Dedifferentiated amniotic fluid mesenchymal stem cell (primary cell): ENCODE measurements at regions not wholly inside any gene's neighbourhood (a gene's known extent, or its start where the extent isn't known, plus 50 kb on each side); places are given as distances from the start of the nearest gene placed in this dataset.

Experiments
- DNase-seq: peaks from one replicate; pipeline ENCODE4 v3.0.0-alpha.2; 2016; ENCODE audit errors: extremely low spot score

DNA sequence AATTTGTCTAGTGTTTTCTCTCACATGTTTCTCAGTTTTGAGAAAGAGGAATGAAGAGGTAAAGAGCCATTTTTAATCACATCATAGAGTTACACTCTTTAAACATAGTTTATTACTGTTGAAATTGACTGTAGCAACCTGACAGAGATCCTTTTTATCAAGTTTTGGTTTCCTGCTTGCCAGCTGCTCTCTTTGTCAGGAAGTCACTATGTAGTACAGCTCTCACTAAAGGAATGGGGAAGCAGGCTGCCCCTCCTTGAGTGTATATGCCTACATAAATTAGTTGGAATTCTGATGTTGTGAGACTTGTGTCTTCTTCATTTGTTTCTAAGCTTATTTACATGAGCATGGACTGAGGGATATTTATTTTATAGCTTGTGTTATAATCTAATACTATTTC lies 1274.0 kb upstream of the CELF2 start:
- DNase-seq = no peak

GRCh38 chr10:9745158-9745557 lies 1272.5 kb upstream of the CELF2 start:
- DNase-seq = no peak

GRCh38 chr10:9757176-9757575 lies 1260.5 kb upstream of the CELF2 start:
- no peak for DNase-seq

GRCh38 chr10:9759596-9759995 lies 1258.1 kb upstream of the CELF2 start:
- no peak for DNase-seq

DNA sequence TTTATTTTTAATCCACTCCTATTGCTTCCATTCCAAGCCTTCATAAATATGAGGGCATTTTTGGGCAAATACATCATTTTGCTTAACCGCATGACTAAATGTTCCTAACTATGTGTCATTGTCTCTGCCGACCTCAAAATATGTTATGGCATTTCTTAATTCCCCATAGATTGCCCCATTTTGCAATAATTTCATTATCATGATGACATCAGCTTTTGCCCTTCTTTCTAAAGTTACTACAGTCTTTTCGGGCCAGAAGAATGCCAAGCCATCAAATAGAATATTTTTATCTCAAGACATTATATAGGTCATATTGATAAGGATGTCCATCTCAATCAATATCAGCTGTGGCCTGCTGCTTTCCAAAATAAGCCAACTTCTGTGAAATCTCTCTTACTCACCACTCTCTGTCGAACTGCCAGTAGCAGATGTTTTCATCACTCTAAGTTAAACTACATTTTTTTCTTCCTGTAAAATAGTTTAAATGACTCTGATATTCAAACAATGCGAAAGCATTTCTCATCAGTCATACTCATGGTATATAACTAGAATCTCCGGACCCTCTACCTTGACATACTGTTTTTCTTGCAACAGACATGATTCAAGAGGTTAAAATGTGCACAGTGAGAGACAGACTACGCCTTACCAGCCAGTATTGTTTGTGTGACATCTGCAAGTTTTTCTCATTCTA lies 1254.6 kb upstream of the CELF2 start:
- DNase-seq = no peak

GRCh38 chr10:9766762-9767161 lies 1250.9 kb upstream of the CELF2 start:
- DNase-seq = no peak

DNA sequence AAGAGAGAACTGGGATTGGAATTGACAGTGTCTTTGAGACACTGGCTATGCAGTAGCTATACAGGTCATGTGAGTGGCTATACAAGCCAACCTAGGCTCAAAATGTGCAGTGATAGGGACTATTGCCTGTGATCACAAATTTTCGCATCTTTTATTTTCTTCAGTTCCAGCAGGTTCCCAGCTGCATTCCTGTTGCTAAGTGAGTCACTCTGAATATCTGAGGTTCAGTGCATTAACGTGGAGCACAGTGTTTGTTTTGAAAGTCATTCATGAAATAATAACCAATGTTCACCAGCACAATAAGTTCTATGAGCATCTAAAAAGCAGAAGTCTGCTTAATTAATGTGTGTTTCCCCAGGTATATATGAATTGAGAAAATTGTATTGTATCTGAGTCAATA lies 1236.0 kb upstream of the CELF2 start:
- no peak for DNase-seq

GRCh38 chr10:9786101-9786500 lies 1231.6 kb upstream of the CELF2 start:
- DNase-seq = no peak

- DNase-seq = no peak
Measured at GRCh38 chr10:9786576-9786975, 1231.1 kb upstream of the CELF2 start.

- DNase-seq = no peak
Measured at GRCh38 chr10:9789996-9790395, 1227.7 kb upstream of the CELF2 start.

GRCh38 chr10:9792181-9792580 lies 1225.5 kb upstream of the CELF2 start:
- no peak for DNase-seq

- DNase-seq = no peak
Measured at GRCh38 chr10:9796564-9796963, 1221.1 kb upstream of the CELF2 start.

- DNase-seq = no peak
Measured at GRCh38 chr10:9800011-9800410, 1217.7 kb upstream of the CELF2 start.

DNA sequence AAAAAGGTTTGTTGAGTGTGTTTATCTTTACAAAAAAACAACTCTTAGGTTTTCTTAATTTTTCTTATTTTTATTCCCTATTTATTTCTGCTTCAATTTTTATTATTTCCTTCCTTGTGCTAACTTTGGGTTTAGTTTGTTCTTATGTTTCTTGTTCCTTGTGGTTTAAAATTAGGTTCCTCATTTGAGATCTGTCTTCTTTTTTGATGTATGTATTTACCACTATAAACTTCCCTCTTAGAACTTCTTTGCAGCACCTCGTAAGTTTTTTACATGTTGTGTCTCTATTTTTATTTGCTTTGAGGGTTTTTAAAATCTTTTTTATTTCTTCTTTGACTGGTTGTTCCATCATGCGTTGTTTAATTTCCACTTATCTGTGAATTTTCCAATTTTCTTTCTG lies 1217.1 kb upstream of the CELF2 start:
- DNase-seq = no peak

GRCh38 chr10:9807846-9808245 lies 1209.8 kb upstream of the CELF2 start:
- no peak for DNase-seq

- no peak for DNase-seq
Measured at GRCh38 chr10:9811601-9812000, 1206.1 kb upstream of the CELF2 start.

DNA sequence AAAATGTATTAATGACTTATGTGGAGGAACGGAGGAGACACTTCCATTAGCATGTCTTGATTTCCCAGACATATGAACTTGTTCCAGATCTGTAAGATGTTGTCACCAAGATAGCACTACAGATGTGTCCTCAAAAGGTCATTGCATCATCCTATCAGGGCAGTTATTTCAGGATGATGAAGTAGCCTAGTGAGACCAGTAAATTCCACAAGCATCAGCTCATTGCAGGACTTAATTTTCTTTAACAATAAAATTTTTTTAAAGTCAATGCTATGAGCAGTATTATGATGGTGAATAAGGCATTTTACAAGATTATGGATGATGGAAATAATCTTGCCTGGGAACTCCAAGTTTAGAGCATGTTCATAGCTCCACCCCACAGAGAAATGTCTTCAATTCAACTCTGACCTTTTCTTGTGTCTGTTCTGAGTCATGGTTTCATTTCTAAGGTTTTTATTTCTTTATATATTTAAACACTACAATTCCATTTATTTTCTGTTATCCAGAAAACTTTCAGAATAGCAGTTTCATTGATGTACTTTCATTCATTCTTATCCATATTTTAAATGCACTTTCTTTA lies 1203.3 kb upstream of the CELF2 start:
- DNase-seq = no peak

DNA sequence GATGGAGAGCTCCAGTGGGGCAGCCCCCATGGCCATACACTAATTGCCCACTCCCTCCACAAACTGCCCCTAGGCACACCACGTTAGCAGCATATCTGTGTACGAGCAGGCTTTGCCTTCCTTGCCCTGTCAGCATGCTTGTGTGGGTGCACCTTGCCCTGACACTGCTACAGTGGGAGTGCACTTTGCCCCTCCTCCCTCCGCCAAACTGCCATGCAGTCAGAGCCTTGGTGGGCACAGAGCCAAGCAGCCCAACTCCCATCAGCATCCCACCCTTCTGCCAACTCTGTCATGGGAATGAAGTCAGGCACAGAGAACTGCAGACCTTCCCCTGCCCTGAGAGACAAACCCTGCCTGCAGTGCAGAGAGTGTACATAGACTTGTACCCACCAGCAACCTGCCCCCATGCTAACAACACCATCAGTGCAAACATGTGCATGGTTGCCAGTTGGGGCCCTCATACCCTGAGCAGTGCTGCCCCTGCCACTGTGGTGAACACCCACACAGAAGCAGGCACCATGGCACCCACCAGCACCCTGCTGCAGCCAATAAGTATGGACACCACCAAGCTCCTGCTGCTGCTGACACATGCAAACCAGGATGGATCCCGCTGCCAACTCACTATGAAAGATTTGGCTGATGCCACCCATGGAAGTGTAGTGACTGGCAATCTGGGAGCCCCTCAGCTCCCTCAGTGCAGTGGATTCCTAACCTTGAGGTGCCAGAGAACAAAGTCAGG lies 1197.7 kb upstream of the CELF2 start:
- no peak for DNase-seq

DNA sequence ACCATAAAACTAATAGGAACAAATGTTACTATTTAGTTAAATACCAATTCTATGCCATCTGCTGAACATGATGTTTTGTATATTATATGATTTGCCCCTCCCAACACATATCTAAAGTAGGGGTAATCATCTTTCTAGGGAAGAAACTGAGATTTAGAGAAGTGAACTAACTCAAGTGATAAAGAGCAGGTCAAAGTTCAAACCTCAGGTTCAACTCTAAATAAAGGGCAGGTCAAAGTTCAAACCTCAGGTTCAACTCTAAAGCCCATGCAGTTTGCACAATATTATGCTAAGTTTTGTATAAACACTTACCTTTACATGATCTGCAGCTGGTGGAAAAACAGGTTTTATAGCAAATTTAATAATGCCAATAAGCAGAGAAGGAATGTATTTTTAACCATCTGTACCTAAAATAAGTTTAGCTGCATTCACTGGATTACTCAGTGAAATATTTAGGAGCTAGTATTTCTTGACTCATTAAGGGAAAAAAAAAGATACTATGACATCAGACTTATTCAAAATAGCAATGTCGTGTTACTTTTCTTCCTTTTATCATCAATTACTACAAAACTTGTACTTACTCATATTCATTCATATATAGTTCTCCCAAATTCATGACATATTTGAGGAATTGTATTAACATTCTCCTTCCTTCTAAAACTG lies 1194.3 kb upstream of the CELF2 start:
- no peak for DNase-seq

DNA sequence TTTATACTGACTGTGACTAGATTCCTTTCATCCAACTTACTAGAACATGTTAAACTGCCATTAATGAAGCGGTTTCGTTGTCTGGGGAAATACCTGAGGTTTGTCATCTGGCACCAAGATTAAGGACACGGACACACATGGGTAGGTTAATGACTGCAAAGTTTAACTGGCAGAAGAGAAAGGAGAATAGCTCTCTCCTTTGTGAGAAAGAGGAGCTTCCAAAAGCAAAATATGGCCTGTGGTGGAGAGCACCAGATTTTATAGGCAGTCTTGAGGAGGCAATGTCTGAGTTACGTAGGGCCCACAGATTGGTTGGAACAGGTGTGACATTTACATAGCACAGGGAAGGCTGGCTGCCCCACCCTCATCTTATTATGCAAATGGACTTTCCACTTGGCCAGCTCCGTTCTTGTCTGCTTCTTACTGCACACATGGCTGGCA lies 1193.0 kb upstream of the CELF2 start:
- no peak for DNase-seq

GRCh38 chr10:9825491-9826018 lies 1192.1 kb upstream of the CELF2 start:
- DNase-seq = no peak

DNA sequence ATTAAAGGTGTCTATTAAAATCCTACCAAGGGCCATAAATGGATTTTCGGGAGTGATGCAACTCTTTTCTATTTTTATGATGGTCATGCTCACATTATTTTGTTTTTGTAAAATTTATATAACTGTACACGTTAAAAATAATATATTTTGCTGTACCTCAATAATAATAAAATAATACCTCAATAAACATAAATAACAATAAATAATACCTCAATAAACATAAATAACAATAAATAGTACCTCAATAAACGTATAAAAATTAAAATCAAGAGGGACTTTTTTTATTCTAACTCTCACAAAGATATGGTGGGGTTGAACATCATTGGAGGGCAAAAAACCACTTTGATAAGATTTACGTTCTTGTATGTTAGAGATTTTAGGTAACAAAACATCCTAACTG lies 1189.6 kb upstream of the CELF2 start:
- DNase-seq = no peak
